H9 (cell line): ENCODE measurements at regions not wholly inside any gene's neighbourhood (a gene's known extent, or its start where the extent isn't known, plus 50 kb on each side); places are given as distances from the start of the nearest gene placed in this dataset.

Experiments used
- DNase-seq: peaks from one replicate; pipeline ENCODE4 v3.0.0-alpha.2; 2017
- H2AFZ ChIP-seq: one replicate; pipeline ENCODE4 v1.6.1; 2013; ENCODE audit warnings: mild to moderate bottlenecking, low read length, control low read depth, moderate library complexity
- H2AK5ac ChIP-seq: 2 replicates; pipeline ENCODE4 v1.6.1; 2013; ENCODE audit warnings: low read length, control low read depth, mixed read lengths; ENCODE audit not compliant: insufficient read length
- H2BK120ac ChIP-seq: one replicate; pipeline ENCODE4 v1.6.1; 2013; ENCODE audit warnings: low read depth, mild to moderate bottlenecking, low read length, control low read depth, inconsistent platforms; ENCODE audit not compliant: poor library complexity, severe bottlenecking
- H2BK12ac ChIP-seq: 2 replicates; pipeline ENCODE4 v1.6.1; 2013; ENCODE audit warnings: low read length, control low read depth, mixed read lengths, low read depth; ENCODE audit not compliant: insufficient read length
- H2BK15ac ChIP-seq: 2 replicates; pipeline ENCODE4 v1.6.1; 2013; ENCODE audit warnings: low read depth, low read length, control low read depth
- H2BK20ac ChIP-seq: one replicate; pipeline ENCODE4 v1.6.1; 2013; ENCODE audit warnings: low read depth, mild to moderate bottlenecking, low read length, control low read depth, inconsistent platforms; ENCODE audit not compliant: poor library complexity, severe bottlenecking
- H2BK5ac ChIP-seq: 2 replicates; pipeline ENCODE4 v1.6.1; 2013; ENCODE audit warnings: low read length, control low read depth, mixed read lengths; ENCODE audit not compliant: insufficient read length
- H3K14ac ChIP-seq: 2 replicates; pipeline ENCODE4 v1.6.1; 2013; ENCODE audit warnings: low read length, control low read depth; ENCODE audit not compliant: insufficient read depth
- H3K18ac ChIP-seq: 2 replicates; pipeline ENCODE4 v1.6.1; 2013; ENCODE audit warnings: low read depth, mild to moderate bottlenecking, mixed read lengths, low read length, control low read depth; ENCODE audit not compliant: insufficient read length
- H3K23ac ChIP-seq: 2 replicates; pipeline ENCODE4 v1.6.1; 2013; ENCODE audit warnings: low read length, control low read depth, mixed read lengths, low read depth; ENCODE audit not compliant: insufficient read length
- H3K23me2 ChIP-seq: 2 replicates; pipeline ENCODE4 v1.6.1; 2013; ENCODE audit warnings: low read depth, mild to moderate bottlenecking, mixed read lengths, low read length, control low read depth; ENCODE audit not compliant: insufficient read length, poor library complexity, severe bottlenecking
- H3K27ac ChIP-seq: 2 replicates; pipeline ENCODE4 v1.5.1; 2013; ENCODE audit warnings: low read length, control low read depth, mixed read lengths, low read depth; ENCODE audit not compliant: insufficient read length
- H3K27me3 ChIP-seq: 2 replicates; pipeline ENCODE4 v1.6.1; 2013; ENCODE audit warnings: low read length, control low read depth, inconsistent platforms; ENCODE audit not compliant: insufficient read depth
- H3K4ac ChIP-seq: 2 replicates; pipeline ENCODE4 v1.6.1; 2013; ENCODE audit warnings: low read depth, mild to moderate bottlenecking, control low read depth, inconsistent platforms, low read length, moderate library complexity
- H3K4me1 ChIP-seq: 2 replicates; pipeline ENCODE4 v1.6.1; 2013; ENCODE audit warnings: low read length, control low read depth, inconsistent platforms; ENCODE audit not compliant: insufficient read depth
- H3K4me2 ChIP-seq: 2 replicates; pipeline ENCODE4 v1.6.1; 2013; ENCODE audit warnings: low read length, control low read depth, mixed read lengths; ENCODE audit not compliant: insufficient read length, insufficient read depth
- H3K56ac ChIP-seq: 2 replicates; pipeline ENCODE4 v1.6.1; 2013; ENCODE audit warnings: low read depth, mild to moderate bottlenecking, mixed read lengths, low read length, control low read depth; ENCODE audit not compliant: insufficient read length
- H3K79me1 ChIP-seq: 2 replicates; pipeline ENCODE4 v1.6.1; 2013; ENCODE audit warnings: low read depth, mild to moderate bottlenecking, moderate library complexity, low read length, control low read depth, inconsistent platforms; ENCODE audit not compliant: insufficient read depth, poor library complexity, severe bottlenecking
- H3K79me2 ChIP-seq: 2 replicates; pipeline ENCODE4 v1.6.1; 2013; ENCODE audit warnings: low read length, control low read depth, inconsistent platforms; ENCODE audit not compliant: insufficient read depth
- H3K9ac ChIP-seq: 2 replicates; pipeline ENCODE4 v1.6.1; 2013; ENCODE audit warnings: low read length, control low read depth, mixed read lengths; ENCODE audit not compliant: insufficient read length; ENCODE audit errors: extremely low read depth
- H3K9me3 ChIP-seq: one replicate; pipeline ENCODE4 v1.6.1; 2013; ENCODE audit warnings: low read depth, low read length, inconsistent platforms; ENCODE audit not compliant: control insufficient read depth
- H3T11ph ChIP-seq: one replicate; pipeline ENCODE4 v1.6.1; 2013; ENCODE audit warnings: mild to moderate bottlenecking, low read length, control low read depth, inconsistent platforms
- H4K20me1 ChIP-seq: one replicate; pipeline ENCODE4 v1.6.1; 2013; ENCODE audit not compliant: control insufficient read depth, insufficient read length, insufficient read depth
- H4K5ac ChIP-seq: 2 replicates; pipeline ENCODE4 v1.6.1; 2013; ENCODE audit warnings: low read depth, mild to moderate bottlenecking, mixed read lengths, low read length, control low read depth; ENCODE audit not compliant: insufficient read length
- H4K8ac ChIP-seq: replicated peaks from 2 replicates; pipeline ENCODE4 v1.6.1; 2013; ENCODE audit warnings: low read length, control low read depth, mixed read lengths, low read depth; ENCODE audit not compliant: insufficient read length
- H4K91ac ChIP-seq: 2 replicates; pipeline ENCODE4 v1.6.1; 2013; ENCODE audit warnings: low read depth, mild to moderate bottlenecking, moderate library complexity, mixed read lengths, low read length, control low read depth; ENCODE audit not compliant: insufficient read length
- H3K27ac Mint-ChIP-seq, 3 experiments: 2 replicates in 2 of 3; 3 replicates in 1 of 3; pipeline ENCODE4 v1.8.0; 2020 to 2021; ENCODE audit warnings: mixed read lengths in 3 of 3, mild to moderate bottlenecking in 1 of 3, moderate library complexity in 1 of 3
- H3K27me3 Mint-ChIP-seq: 2 replicates; pipeline ENCODE4 v1.8.0; 2021; ENCODE audit warnings: low read depth, mild to moderate bottlenecking, moderate library complexity, mixed read lengths
- H3K36me3 Mint-ChIP-seq, 3 experiments: 2 replicates in 2 of 3; 3 replicates in 1 of 3; pipeline ENCODE4 v1.8.0; 2020 to 2021; ENCODE audit warnings: low read depth in 3 of 3, mixed read lengths in 3 of 3; ENCODE audit not compliant: insufficient read depth in 1 of 3
- H3K4me1 Mint-ChIP-seq, 2 experiments: 2 replicates each; pipeline ENCODE4 v1.8.0; 2020; ENCODE audit warnings: mixed read lengths in 2 of 2
- H3K4me3 Mint-ChIP-seq, 2 experiments: 2 replicates in 1 of 2; 3 replicates in 1 of 2; pipeline ENCODE4 v1.8.0; 2020 to 2021; ENCODE audit warnings: mild to moderate bottlenecking in 2 of 2, mixed read lengths in 2 of 2, moderate library complexity in 1 of 2
- H3K9me3 Mint-ChIP-seq, 2 experiments: 2 replicates in 1 of 2; 3 replicates in 1 of 2; pipeline ENCODE4 v1.8.0; 2020; ENCODE audit warnings: mild to moderate bottlenecking in 2 of 2, mixed read lengths in 2 of 2, moderate library complexity in 1 of 2
- CTCF ChIP-seq: fragments of 200-600 bp; sonication (generic); conservative IDR thresholded peaks from 3 replicates; pipeline ENCODE4 v1.8.0; 2021; ENCODE audit warnings: antibody characterized with exemption, mild to moderate bottlenecking
- WGBS: extraction: QIAGEN DNeasy Blood & Tissue Kit; methylation state at CpG from one replicate; pipeline ENCODE4 v1.1.7; 2013; ENCODE audit warnings: missing lambda C conversion rate, low lambda C conversion rate, mixed read lengths; ENCODE audit not compliant: insufficient read length; ENCODE audit errors: extremely low coverage; 5-methylcytosine and 5-hydroxymethylcytosine counted together

GRCh38 chr2:39919511-39920306, 140.7 kb upstream of the THUMPD2 start:
- H3K9me3 ChIP-seq = no peaks in the 10 kb centered on the region
- no peak overlapping the region for H3K9ac ChIP-seq
- H3K27me3 Mint-ChIP-seq = no peaks in the 10 kb centered on the region; the same call in 1 of the 2 replicates
- H3K4me3 Mint-ChIP-seq = no peak overlapping the region
- H4K5ac ChIP-seq = no peak overlapping the region
- peaks cover 21 to 24% of the 10 kb centered on the region in 2 experiments for H3K4me1 Mint-ChIP-seq
- no peaks in the 10 kb centered on the region for H3K23me2 ChIP-seq
- no CpG with 5 or more reads among the region's 5 CpGs for WGBS
- no peak overlapping the region; the same call in 1 of the 2 replicates for H3K14ac ChIP-seq
- no peak overlapping the region for H3K18ac ChIP-seq
- no peaks in the 10 kb centered on the region for H4K20me1 ChIP-seq
- no peak overlapping the region for H2BK5ac ChIP-seq
- no peak for DNase-seq
- H3K79me1 ChIP-seq = no peaks in the 10 kb centered on the region
- no peak overlapping the region for H3K4me2 ChIP-seq
- H2BK15ac ChIP-seq = no peak overlapping the region
- no peak overlapping the region for H3K56ac ChIP-seq
- H3K4ac ChIP-seq = no peak overlapping the region
- H3K9me3 Mint-ChIP-seq = peaks cover 0 to 3% of the 10 kb centered on the region in 2 experiments; a peak in 1 of 5 replicates
- TF ChIP-seq CTCF = no peak
- H3K27ac Mint-ChIP-seq = no peak overlapping the region; a peak in 2 of 7 replicates
- no peak overlapping the region for H2AFZ ChIP-seq
- H3K27ac ChIP-seq = no peak overlapping the region
- no peaks in the 10 kb centered on the region for H3K27me3 ChIP-seq
- H3K79me2 ChIP-seq = no peaks in the 10 kb centered on the region
- no peak overlapping the region for H2AK5ac ChIP-seq
- peaks cover 5% of the 10 kb centered on the region; the same call in 1 of the 2 replicates for H3K4me1 ChIP-seq
- H4K91ac ChIP-seq = no peak overlapping the region
- H3T11ph ChIP-seq = no peak overlapping the region
- no peak overlapping the region for H2BK20ac ChIP-seq
- no peak overlapping the region for H4K8ac ChIP-seq
- H2BK120ac ChIP-seq = no peak overlapping the region
- H3K23ac ChIP-seq = no peak overlapping the region
- no peak overlapping the region for H2BK12ac ChIP-seq
- no peaks in the 10 kb centered on the region for H3K36me3 Mint-ChIP-seq
